ENCODE measurements at regions not wholly inside any gene's neighbourhood (a gene's known extent, or its start where the extent isn't known, plus 50 kb on each side); places are given as distances from the start of the nearest gene placed in this dataset.

DNA sequence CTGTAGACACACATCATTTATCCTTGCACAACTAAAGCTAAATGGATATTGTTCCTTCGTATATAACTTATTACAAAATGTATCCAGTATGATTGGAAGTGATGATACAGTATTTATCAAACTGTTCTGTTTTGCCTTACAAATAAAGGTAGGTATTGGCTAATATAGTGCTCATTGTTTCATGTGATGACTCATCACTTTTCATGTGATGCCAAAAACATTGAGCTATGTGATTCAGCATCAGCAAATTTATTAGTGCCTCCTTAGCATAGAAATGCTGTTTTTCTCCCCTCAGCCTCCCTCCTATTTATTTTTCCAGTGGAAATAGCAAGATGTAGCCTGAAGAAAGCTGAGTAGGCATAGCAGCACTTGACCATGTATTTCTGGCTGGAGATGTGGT is 228.6 kb upstream of the LYPLAL1 start:
- Mint-ChIP-seq H3K9me3 (peaks cover 0 to 19% (median 3%) of the 10 kb centered on the region in 7 donors), H3K27ac (no peak overlapping the region), H3K4me1 (no peaks in the 10 kb centered on the region), H3K36me3 (no peaks in the 10 kb centered on the region), H3K4me3 (no peak overlapping the region), H3K27me3 (no peaks in the 10 kb centered on the region)
- Histone ChIP-seq H3K4me3 (ENCODE audit: low read depth, low read length) (no peak overlapping the region), H3K27me3 (ENCODE audit: control insufficient read depth, insufficient read depth, low read length) (no peaks in the 10 kb centered on the region), H3K4me1 (ENCODE audit: control insufficient read depth, insufficient read depth, low read length, poor library complexity, severe bottlenecking) (no peaks in the 10 kb centered on the region), H3K9me3 (ENCODE audit: control insufficient read depth in 2 of 2, low read length in 2 of 2) (no peaks in the 10 kb centered on the region), H3K27ac (ENCODE audit: insufficient read depth, low read length, poor library complexity, severe bottlenecking) (no peak overlapping the region), H3K36me3 (ENCODE audit: control insufficient read depth, insufficient read depth, low read length) (no peaks in the 10 kb centered on the region)
- DNase-seq (no peak), ATAC-seq (ENCODE audit: low read depth in 2 of 2) (no peak)

GRCh38 chr1:218946147-218946546 is 227.5 kb upstream of the LYPLAL1 start:
- DNase-seq (no peak), ATAC-seq (ENCODE audit: low read depth in 2 of 2) (no peak)
- H3K36me3 ChIP-seq (ENCODE audit: control insufficient read depth, insufficient read depth, low read length) = no peaks in the 10 kb centered on the region
- H3K4me3 ChIP-seq (ENCODE audit: low read depth, low read length) = no peak overlapping the region
- no peaks in the 10 kb centered on the region for H3K36me3 Mint-ChIP-seq
- peaks cover 0 to 17% (median 3%) of the 10 kb centered on the region in 7 donors for H3K9me3 Mint-ChIP-seq
- no peaks in the 10 kb centered on the region for H3K27me3 Mint-ChIP-seq
- H3K27ac ChIP-seq (ENCODE audit: insufficient read depth, low read length, poor library complexity, severe bottlenecking) = no peak overlapping the region
- peak overlapping the region in 1 of 4 donors; percentile 6 for H3K4me3 Mint-ChIP-seq
- H3K4me1 ChIP-seq (ENCODE audit: control insufficient read depth, insufficient read depth, low read length, poor library complexity, severe bottlenecking) = no peaks in the 10 kb centered on the region
- no peaks in the 10 kb centered on the region for H3K4me1 Mint-ChIP-seq
- H3K27me3 ChIP-seq (ENCODE audit: control insufficient read depth, insufficient read depth, low read length) = no peaks in the 10 kb centered on the region
- H3K27ac Mint-ChIP-seq = no peak overlapping the region
- H3K9me3 ChIP-seq (ENCODE audit: control insufficient read depth in 2 of 2, low read length in 2 of 2) = no peaks in the 10 kb centered on the region

- H3K27ac ChIP-seq (ENCODE audit: insufficient read depth, low read length, poor library complexity, severe bottlenecking) = no peak overlapping the region
- ATAC-seq (ENCODE audit: low read depth in 2 of 2) (no peak), DNase-seq (no peak)
- H3K4me3 ChIP-seq (ENCODE audit: low read depth, low read length) = no peak overlapping the region
- Mint-ChIP-seq H3K4me3 (no peak overlapping the region), H3K9me3 (peaks cover 0 to 10% (median 4%) of the 10 kb centered on the region in 7 donors), H3K27ac (no peak overlapping the region), H3K36me3 (no peaks in the 10 kb centered on the region), H3K4me1 (no peaks in the 10 kb centered on the region), H3K27me3 (no peaks in the 10 kb centered on the region)
- H3K4me1 ChIP-seq (ENCODE audit: control insufficient read depth, insufficient read depth, low read length, poor library complexity, severe bottlenecking) = no peaks in the 10 kb centered on the region
- H3K27me3 ChIP-seq (ENCODE audit: control insufficient read depth, insufficient read depth, low read length) = no peaks in the 10 kb centered on the region
- H3K36me3 ChIP-seq (ENCODE audit: control insufficient read depth, insufficient read depth, low read length) = no peaks in the 10 kb centered on the region
- no peaks in the 10 kb centered on the region for H3K9me3 ChIP-seq (ENCODE audit: control insufficient read depth in 2 of 2, low read length in 2 of 2)
Observed at GRCh38 chr1:218948446-218948845, 225.2 kb upstream of the LYPLAL1 start.

DNA sequence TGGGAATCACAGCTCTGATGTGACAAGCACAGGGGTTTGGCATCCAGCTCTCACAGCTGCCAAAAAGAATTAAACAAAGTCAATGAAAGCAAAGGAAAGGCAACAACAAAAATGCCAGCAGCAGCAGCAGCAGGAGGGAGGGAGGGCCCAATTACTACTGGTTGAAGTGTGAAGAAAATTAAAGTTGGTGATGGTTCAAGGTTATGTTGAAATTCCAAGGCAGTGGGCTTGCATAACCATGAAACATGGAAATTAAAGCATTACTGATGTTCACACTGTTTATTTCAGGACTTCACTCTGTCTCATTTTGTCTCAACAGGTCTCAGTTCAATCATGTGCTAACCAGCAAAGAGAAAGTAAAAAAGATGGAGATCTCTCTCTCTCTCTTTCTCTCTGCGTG is 220.3 kb upstream of the LYPLAL1 start:
- H3K27me3 Mint-ChIP-seq = no peaks in the 10 kb centered on the region
- DNase-seq = no peak
- H3K9me3 Mint-ChIP-seq = peaks cover 0 to 10% (median 0%) of the 10 kb centered on the region in 7 donors
- H3K27ac ChIP-seq (ENCODE audit: insufficient read depth, low read length, poor library complexity, severe bottlenecking) = no peak overlapping the region
- ATAC-seq (ENCODE audit: low read depth in 2 of 2) = no peak
- H3K4me1 ChIP-seq (ENCODE audit: control insufficient read depth, insufficient read depth, low read length, poor library complexity, severe bottlenecking) = no peaks in the 10 kb centered on the region
- no peak overlapping the region for H3K27ac Mint-ChIP-seq
- no peaks in the 10 kb centered on the region for H3K4me1 Mint-ChIP-seq
- no peak overlapping the region for H3K4me3 ChIP-seq (ENCODE audit: low read depth, low read length)
- H3K27me3 ChIP-seq (ENCODE audit: control insufficient read depth, insufficient read depth, low read length) = no peaks in the 10 kb centered on the region
- H3K9me3 ChIP-seq (ENCODE audit: control insufficient read depth in 2 of 2, low read length in 2 of 2) = no peaks in the 10 kb centered on the region
- H3K36me3 ChIP-seq (ENCODE audit: control insufficient read depth, insufficient read depth, low read length) = no peaks in the 10 kb centered on the region
- no peak overlapping the region for H3K4me3 Mint-ChIP-seq
- no peaks in the 10 kb centered on the region for H3K36me3 Mint-ChIP-seq

GRCh38 chr1:218957971-218958370 is 215.7 kb upstream of the LYPLAL1 start:
- no peak overlapping the region for H3K4me3 Mint-ChIP-seq
- H3K27me3 Mint-ChIP-seq = no peaks in the 10 kb centered on the region
- ATAC-seq (ENCODE audit: low read depth in 2 of 2) = no peak
- H3K27ac ChIP-seq (ENCODE audit: insufficient read depth, low read length, poor library complexity, severe bottlenecking) = no peak overlapping the region
- no peak for DNase-seq
- peaks cover 0 to 3% (median 2%) of the 10 kb centered on the region in 7 donors for H3K9me3 Mint-ChIP-seq
- H3K36me3 ChIP-seq (ENCODE audit: control insufficient read depth, insufficient read depth, low read length) = no peaks in the 10 kb centered on the region
- H3K4me3 ChIP-seq (ENCODE audit: low read depth, low read length) = no peak overlapping the region
- H3K27ac Mint-ChIP-seq = no peak overlapping the region
- no peaks in the 10 kb centered on the region for H3K9me3 ChIP-seq (ENCODE audit: control insufficient read depth in 2 of 2, low read length in 2 of 2)
- no peaks in the 10 kb centered on the region for H3K36me3 Mint-ChIP-seq
- H3K4me1 Mint-ChIP-seq = no peaks in the 10 kb centered on the region
- H3K4me1 ChIP-seq (ENCODE audit: control insufficient read depth, insufficient read depth, low read length, poor library complexity, severe bottlenecking) = no peaks in the 10 kb centered on the region
- no peaks in the 10 kb centered on the region for H3K27me3 ChIP-seq (ENCODE audit: control insufficient read depth, insufficient read depth, low read length)

GRCh38 chr1:218959784-218960183 is 213.9 kb upstream of the LYPLAL1 start:
- no peaks in the 10 kb centered on the region for H3K4me1 Mint-ChIP-seq
- H3K27ac Mint-ChIP-seq = no peak overlapping the region
- Histone ChIP-seq H3K27me3 (ENCODE audit: control insufficient read depth, insufficient read depth, low read length) (no peaks in the 10 kb centered on the region), H3K4me3 (ENCODE audit: low read depth, low read length) (no peak overlapping the region), H3K9me3 (ENCODE audit: control insufficient read depth in 2 of 2, low read length in 2 of 2) (no peaks in the 10 kb centered on the region), H3K4me1 (ENCODE audit: control insufficient read depth, insufficient read depth, low read length, poor library complexity, severe bottlenecking) (no peaks in the 10 kb centered on the region), H3K27ac (ENCODE audit: insufficient read depth, low read length, poor library complexity, severe bottlenecking) (no peak overlapping the region), H3K36me3 (ENCODE audit: control insufficient read depth, insufficient read depth, low read length) (no peaks in the 10 kb centered on the region)
- H3K4me3 Mint-ChIP-seq = no peak overlapping the region
- H3K27me3 Mint-ChIP-seq = no peaks in the 10 kb centered on the region
- H3K36me3 Mint-ChIP-seq = no peaks in the 10 kb centered on the region
- ATAC-seq (ENCODE audit: low read depth in 2 of 2) (no peak), DNase-seq (no peak)
- peaks cover 0 to 3% (median 0%) of the 10 kb centered on the region in 7 donors for H3K9me3 Mint-ChIP-seq

- no peaks in the 10 kb centered on the region for H3K4me1 ChIP-seq (ENCODE audit: control insufficient read depth, insufficient read depth, low read length, poor library complexity, severe bottlenecking)
- H3K9me3 Mint-ChIP-seq = peaks cover 0 to 8% (median 2%) of the 10 kb centered on the region in 7 donors
- ATAC-seq (ENCODE audit: low read depth in 2 of 2) (no peak), DNase-seq (no peak)
- no peak overlapping the region for H3K27ac ChIP-seq (ENCODE audit: insufficient read depth, low read length, poor library complexity, severe bottlenecking)
- H3K4me3 ChIP-seq (ENCODE audit: low read depth, low read length) = no peak overlapping the region
- no peaks in the 10 kb centered on the region for H3K36me3 Mint-ChIP-seq
- H3K27me3 Mint-ChIP-seq = no peaks in the 10 kb centered on the region
- H3K27me3 ChIP-seq (ENCODE audit: control insufficient read depth, insufficient read depth, low read length) = no peaks in the 10 kb centered on the region
- no peak overlapping the region for H3K4me3 Mint-ChIP-seq
- H3K36me3 ChIP-seq (ENCODE audit: control insufficient read depth, insufficient read depth, low read length) = no peaks in the 10 kb centered on the region
- no peaks in the 10 kb centered on the region for H3K9me3 ChIP-seq (ENCODE audit: control insufficient read depth in 2 of 2, low read length in 2 of 2)
- no peaks in the 10 kb centered on the region for H3K4me1 Mint-ChIP-seq
- no peak overlapping the region for H3K27ac Mint-ChIP-seq
Observed at GRCh38 chr1:218964471-218965185, 209.1 kb upstream of the LYPLAL1 start.

DNA sequence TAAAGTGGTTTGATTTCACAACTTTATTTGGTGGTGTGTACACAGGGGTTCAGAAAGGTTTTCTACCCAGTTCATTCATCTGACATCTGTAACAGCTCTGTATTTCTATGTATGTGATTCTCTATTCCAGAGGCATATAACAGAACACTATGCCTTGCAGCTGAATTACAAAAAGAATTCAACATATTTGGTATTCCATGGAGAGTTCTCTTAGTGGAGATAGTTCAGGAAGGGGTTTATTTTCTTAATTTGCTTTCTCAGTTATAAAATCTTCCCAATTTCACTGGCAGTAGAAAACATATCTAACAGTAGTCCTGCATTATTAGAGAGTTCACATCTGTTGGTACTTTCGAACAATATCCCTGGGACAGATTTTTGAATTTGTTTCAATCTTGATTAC is 207.9 kb upstream of the LYPLAL1 start:
- H3K9me3 ChIP-seq (ENCODE audit: control insufficient read depth in 2 of 2, low read length in 2 of 2) = no peaks in the 10 kb centered on the region
- peaks cover 0 to 8% (median 2%) of the 10 kb centered on the region in 7 donors for H3K9me3 Mint-ChIP-seq

More for the DNA sequence above, 207.9 kb upstream of the LYPLAL1 start:
- Histone ChIP-seq H3K4me1 (ENCODE audit: control insufficient read depth, insufficient read depth, low read length, poor library complexity, severe bottlenecking) (no peaks in the 10 kb centered on the region), H3K36me3 (ENCODE audit: control insufficient read depth, insufficient read depth, low read length) (no peaks in the 10 kb centered on the region), H3K27me3 (ENCODE audit: control insufficient read depth, insufficient read depth, low read length) (no peaks in the 10 kb centered on the region), H3K27ac (ENCODE audit: insufficient read depth, low read length, poor library complexity, severe bottlenecking) (no peak overlapping the region), H3K4me3 (ENCODE audit: low read depth, low read length) (no peak overlapping the region)
- ATAC-seq (ENCODE audit: low read depth in 2 of 2) (no peak), DNase-seq (no peak)
- Mint-ChIP-seq H3K4me3 (no peak overlapping the region), H3K27me3 (no peaks in the 10 kb centered on the region), H3K4me1 (no peaks in the 10 kb centered on the region), H3K36me3 (no peaks in the 10 kb centered on the region), H3K27ac (no peak overlapping the region)
